Activated CD8-positive, alpha-beta memory T cell treated with anti-CD3 and anti-CD28 coated beads for 36 hours (primary cell): ENCODE measurements at regions not wholly inside any gene's neighbourhood (a gene's known extent, or its start where the extent isn't known, plus 50 kb on each side); places are given as distances from the start of the nearest gene placed in this dataset.

ENCODE experiments used
- CTCF ChIA-PET: fragments of 350-600 bp; sonication (Branson Sonifier 250); formaldehyde crosslinking; loops from one replicate; lab custom pipeline; 2021; ENCODE audit warnings: antibody characterized with exemption; lab: Charles Lee
- POLR2A ChIA-PET: fragments of 350-600 bp; sonication (Branson Sonifier 250); formaldehyde crosslinking; loops from one replicate; lab custom pipeline; 2021; ENCODE audit warnings: antibody characterized with exemption; lab: Charles Lee

DNA sequence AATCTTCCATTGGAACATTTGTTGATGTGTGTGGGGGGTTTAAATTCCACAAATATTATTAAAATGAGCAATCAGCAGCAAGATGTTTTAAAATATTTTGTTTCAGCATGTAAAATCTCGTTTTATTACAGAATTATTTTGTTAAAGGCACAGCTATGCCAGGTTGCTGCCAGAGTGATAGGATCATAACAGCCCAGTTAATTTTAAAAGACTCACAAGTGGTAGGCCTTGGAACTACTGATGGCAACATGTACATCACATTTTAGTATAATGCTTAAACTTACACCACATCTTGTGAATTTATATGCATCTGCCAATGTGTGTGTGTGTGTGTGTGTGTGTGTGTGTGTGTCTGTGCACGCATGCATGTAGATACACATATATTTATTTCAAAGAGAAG, 97.8 kb upstream of the SPRY1 start:
- ChIA-PET CTCF (no interaction called here), POLR2A (no interaction called here)

GRCh38 chr4:123299212-123299691, 97.3 kb upstream of the SPRY1 start:
- POLR2A ChIA-PET: no interaction called here
- CTCF ChIA-PET: no interaction called here

- POLR2A ChIA-PET: no interaction called here
- CTCF ChIA-PET: no interaction called here
Observed at GRCh38 chr4:123300222-123301039, 96.2 kb upstream of the SPRY1 start.

- POLR2A ChIA-PET: no interaction called here
- CTCF ChIA-PET: no interaction called here
Observed at GRCh38 chr4:123301923-123302322, 94.7 kb upstream of the SPRY1 start.

- CTCF ChIA-PET: no interaction called here
- POLR2A ChIA-PET: no interaction called here
Observed at GRCh38 chr4:123304151-123304964, 92.2 kb upstream of the SPRY1 start.

DNA sequence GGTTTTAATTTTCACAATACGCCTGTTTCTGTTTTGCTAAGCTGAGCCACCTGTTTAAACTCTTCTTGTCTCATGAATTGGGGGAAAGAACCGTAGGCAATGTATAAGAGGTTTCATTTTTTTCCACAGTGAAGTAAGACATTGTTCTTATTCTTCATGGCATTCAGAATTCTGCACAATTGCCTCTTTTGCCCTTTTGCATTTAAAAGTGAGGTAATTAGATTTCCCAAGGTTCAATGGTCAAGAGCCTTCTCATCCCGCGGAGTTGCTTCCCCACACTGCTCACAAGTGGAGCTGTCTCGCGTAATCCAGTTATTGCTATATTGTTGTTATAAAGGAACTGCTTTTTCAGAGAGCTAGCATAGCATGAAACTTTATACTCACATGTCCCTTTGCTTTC, 90.9 kb upstream of the SPRY1 start:
- POLR2A ChIA-PET: no interaction called here
- CTCF ChIA-PET: no interaction called here

DNA sequence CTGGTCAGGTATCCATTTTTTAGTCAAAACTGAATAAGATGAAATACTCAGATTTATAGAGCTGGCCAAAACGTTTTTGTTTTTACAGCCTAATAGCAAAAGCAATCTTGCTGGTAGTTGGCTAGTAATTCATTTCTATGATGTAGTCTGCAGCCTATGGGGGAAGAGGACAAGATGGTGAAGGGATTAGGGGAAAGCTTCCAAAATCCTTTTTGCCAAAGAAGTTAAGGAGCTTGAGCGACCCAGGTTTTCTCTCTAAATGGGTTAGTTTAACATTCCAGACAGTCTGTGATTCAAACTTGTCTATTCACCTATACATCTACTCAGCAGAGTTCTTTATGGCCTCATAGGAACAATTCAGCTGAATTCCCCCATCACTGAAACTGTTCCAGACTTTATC, 89.8 kb upstream of the SPRY1 start:
- POLR2A ChIA-PET: no interaction called here
- CTCF ChIA-PET: no interaction called here

- CTCF ChIA-PET: no interaction called here
- POLR2A ChIA-PET: no interaction called here
Observed at GRCh38 chr4:123308667-123309066, 87.9 kb upstream of the SPRY1 start.

DNA sequence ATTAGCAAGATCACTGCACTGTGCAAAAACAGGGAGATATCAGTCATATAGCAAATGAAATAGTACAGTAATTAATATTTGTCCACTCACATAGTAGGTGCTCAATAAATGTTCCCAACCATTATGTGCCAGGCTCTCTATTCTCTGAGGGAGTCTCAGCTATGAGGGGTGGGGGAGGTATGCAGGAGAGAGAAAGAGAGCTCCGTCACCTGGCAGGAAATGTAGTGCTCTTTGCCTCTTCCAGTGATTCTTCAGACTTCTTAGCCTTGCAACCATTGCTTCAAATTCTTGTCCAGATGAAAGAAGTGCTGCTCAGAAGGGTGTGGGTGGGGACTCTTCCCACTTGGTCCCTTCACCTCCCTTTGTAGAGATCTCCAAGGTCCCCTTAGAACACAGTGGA, 84.5 kb upstream of the SPRY1 start:
- CTCF ChIA-PET: no interaction called here

DNA sequence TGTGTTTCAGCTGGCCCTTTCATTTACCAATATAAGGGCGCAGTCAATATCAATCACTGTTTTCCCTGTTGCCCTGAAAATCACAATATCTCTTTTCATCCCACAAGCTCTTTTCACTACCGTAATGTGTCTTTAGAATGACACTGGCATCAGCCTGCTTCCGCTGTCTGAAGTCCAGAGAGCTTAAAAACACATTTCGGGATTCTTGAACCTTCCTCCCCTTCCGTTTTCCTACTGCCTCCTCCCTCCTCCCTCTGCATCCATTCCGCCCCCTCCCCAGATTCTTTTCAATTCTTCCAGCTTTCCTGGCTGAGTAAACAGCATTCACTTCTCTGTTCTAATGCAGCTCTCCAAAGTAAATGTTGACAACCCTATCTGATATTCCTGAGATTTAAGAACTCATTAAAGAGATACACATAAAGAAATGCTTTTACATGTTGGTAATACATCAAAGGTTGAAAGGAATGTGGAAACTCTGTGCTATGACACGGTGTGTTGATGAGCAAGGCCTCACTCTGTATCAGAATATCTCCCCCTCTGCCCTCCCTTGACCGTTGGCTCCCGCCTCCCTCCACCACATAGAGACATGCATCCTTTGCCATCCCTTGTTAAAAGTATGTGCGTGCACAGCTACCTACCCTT, 83.5 kb upstream of the SPRY1 start:
- ChIA-PET CTCF (no interaction called here), POLR2A (no interaction called here)

More for the DNA sequence above, 84.5 kb upstream of the SPRY1 start:
- POLR2A ChIA-PET: no interaction called here

DNA sequence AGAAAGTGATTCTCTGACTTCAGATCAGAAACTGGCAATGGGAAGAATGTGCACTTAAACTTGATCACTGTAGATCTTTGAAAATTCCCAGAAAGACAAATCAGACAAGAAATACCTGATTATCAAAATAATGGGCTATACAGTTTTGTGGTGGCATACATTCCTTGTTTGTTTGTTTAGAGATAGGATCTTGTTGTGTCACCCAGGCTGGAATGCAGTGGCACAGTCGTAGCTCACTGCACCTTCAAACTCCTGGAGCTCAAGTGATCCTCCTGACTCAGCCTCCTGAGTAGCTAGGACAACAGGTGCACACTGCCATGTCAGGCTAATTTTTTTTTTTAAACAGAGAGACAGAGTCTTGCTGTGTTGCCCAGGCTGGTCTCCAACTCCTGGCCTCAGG, 81.0 kb upstream of the SPRY1 start:
- ChIA-PET POLR2A (no interaction called here), CTCF (no interaction called here)

GRCh38 chr4:123317211-123317610, 79.4 kb upstream of the SPRY1 start:
- ChIA-PET POLR2A (no interaction called here), CTCF (interaction anchor here (0.6 kb wide), 1 partner anchor 162 kb away, joined by 3 read pairs; no protein-coding TSS in a partner anchor)

DNA sequence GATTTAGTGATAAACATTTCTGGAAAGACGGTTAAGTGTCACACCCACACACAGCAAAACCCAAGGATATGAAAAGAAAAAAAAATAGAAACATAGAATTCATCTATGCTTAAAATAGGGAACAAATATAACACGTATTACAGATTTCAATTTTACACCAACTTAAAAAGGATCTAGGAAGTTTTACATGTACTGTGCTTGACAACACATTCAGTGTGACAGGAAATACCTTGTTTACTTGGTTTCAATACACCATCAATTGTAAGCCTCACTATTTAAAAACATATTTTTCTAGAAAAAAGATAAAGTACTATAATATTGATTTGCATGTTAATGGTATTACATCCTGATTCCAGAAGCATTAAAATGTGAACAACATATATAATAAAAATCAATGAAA, 77.0 kb upstream of the SPRY1 start:
- POLR2A ChIA-PET: no interaction called here

DNA sequence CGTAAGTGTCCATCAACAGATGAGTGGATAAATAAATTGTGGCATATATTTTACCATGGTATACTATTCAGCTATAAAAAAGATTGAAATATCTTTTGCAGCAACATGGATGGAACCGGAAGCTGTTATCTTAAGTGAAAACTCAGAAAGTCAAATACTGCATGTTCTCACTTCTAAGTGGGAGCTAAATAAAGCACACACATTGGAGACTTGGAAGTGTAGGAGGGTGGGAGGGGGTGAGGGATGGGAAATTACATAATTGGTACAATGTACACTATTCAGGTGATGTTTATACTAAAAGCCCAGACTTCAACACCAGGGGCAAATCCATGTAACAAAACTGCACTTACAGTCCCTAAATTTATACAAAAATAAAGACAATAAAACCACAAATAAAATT, 72.6 kb upstream of the SPRY1 start:
- POLR2A ChIA-PET: no interaction called here
- CTCF ChIA-PET: no interaction called here

More for the DNA sequence above, 77.0 kb upstream of the SPRY1 start:
- CTCF ChIA-PET: no interaction called here

DNA sequence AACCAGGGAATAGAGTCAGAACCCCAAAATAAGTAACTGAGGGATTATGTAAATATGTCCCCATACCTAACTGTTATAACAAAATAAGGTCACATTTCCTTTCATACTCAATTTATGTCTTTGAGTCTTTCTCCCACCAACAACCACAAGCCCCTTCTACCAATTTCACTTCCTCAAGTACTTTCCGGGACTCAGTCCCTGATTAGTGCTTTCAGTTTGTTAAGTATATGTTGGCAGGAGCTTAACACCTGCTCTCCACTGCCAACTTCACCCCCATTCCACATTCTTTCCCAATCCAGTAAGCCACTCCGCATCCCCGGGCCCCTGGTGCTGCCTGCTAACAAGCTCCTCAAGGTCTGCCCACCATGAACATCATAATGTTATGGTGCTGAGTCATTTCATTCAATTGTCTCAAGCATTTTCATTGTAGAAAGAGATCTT, 71.3 kb upstream of the SPRY1 start:
- POLR2A ChIA-PET: no interaction called here
- CTCF ChIA-PET: no interaction called here

GRCh38 chr4:123327346-123327745, 69.2 kb upstream of the SPRY1 start:
- ChIA-PET POLR2A (no interaction called here), CTCF (no interaction called here)

DNA sequence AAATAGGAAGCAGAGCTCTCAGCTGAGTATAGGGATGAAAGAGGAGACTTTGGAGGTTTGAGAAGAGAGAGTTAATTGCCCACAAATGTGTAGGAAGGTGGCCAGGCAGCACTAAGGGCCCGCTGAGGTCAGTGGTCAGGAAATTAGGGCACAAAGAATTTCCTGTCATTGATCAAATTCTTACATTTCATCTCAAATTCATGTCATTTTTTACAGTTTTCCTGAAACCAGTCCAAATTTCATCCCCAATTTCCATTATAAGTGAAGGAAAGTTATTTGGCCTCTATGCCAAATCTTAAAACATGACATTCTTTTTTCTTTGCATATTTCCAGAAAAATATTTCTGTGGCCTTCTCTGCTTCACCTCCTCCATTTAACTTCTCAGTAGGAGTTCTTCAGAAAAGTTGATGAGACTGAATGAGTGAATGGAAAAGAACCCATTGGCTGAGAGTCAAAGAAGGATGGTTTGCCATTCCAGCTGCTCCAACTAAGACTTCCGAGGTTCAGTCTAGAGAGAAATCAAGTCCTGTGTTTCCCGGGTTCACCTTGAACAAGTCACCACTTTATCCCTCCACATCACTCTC, 68.7 kb upstream of the SPRY1 start:
- ChIA-PET POLR2A (no interaction called here), CTCF (no interaction called here)

DNA sequence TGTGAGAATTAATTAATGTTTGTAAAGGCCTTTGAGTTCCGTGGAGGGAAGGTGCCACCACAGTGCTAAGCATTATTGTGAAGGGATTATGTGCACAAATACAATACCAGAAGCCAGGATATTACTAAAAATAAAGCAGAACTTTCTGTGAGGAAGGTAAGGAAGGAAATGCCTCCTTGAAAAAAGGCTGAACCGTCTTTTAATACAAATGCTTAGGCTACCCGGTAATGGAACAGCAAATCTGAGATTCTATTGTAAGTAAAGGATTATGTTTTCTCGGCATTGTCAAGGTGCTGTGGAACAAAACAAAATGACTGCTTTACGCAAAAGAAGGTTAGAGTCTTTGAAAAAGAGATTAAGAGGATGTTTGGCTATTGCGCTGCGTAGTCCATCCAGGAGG, 57.9 kb upstream of the SPRY1 start:
- CTCF ChIA-PET: no interaction called here
- POLR2A ChIA-PET: no interaction called here

DNA sequence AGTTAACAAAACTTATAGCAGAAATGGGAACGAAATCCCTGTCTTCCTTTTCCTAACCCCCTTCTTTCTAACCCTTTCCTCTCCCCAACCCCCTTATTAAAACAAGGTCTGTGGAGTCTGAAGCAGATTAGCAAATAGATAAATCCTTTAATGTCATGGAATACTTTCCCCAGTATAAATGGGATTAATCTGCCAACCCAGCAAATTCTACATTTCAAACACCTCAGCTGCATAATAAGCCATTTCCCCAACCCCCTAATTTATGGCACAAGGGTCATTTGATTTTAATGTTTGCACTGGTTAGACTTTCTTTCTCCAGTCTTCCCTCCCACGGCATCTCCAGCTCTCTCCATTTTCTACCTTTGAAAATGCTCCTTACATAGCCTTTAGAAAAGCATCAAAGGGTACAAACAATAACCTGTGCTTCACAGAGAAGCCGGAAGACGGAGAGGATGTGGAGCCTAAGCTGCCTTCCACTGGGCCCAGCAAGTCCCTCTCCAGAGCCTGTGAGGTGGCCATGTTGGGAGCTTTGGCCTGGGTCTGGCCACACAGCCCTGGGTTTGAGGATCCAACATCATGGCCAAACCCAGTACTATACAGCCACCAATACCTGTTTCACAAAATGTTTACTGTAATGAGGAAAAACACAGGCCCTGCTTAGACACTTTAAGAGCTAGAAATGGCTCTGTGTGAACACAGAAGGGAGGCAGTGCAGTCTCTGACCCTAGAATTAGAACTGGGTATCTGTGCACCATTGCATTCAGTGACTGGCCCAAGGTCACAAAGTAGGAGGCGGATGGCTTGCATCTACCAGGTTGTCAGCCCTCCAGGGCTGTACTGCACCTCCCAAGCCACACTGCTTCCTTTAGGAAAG, 56.9 kb upstream of the SPRY1 start:
- ChIA-PET CTCF (no interaction called here), POLR2A (no interaction called here)
